Panc1 (cell line): ENCODE measurements at regions not wholly inside any gene's neighbourhood (a gene's known extent, or its start where the extent isn't known, plus 50 kb on each side); places are given as distances from the start of the nearest gene placed in this dataset.

ENCODE experiments used
- CTCF ChIP-seq: fragments of 450-650 bp; IDR thresholded peaks from 2 replicates; pipeline ENCODE4 v1.5.1; 2017; ENCODE audit warnings: mild to moderate bottlenecking
- POLR2AphosphoS5 ChIP-seq: IDR thresholded peaks from 2 replicates; pipeline ENCODE4 v1.6.1; 2012; ENCODE audit warnings: mild to moderate bottlenecking, low read depth, low read length, moderate library complexity
- SIN3A ChIP-seq: IDR thresholded peaks from 2 replicates; pipeline ENCODE4 v1.6.1; 2012; ENCODE audit warnings: low read depth, mild to moderate bottlenecking, low read length, moderate library complexity, borderline replicate concordance; ENCODE audit not compliant: insufficient read depth

GRCh38 chrX:17932781-17933180 is 71.7 kb upstream of the RAI2 start:
- TF ChIP-seq CTCF, result no peak
- TF ChIP-seq SIN3A, result no peak
- TF ChIP-seq POLR2AphosphoS5, result no peak
